RCC 7860 (cell line): ENCODE measurements at regions not wholly inside any gene's neighbourhood (a gene's known extent, or its start where the extent isn't known, plus 50 kb on each side); places are given as distances from the start of the nearest gene placed in this dataset.
"Not testable (repeated sequence)": the region's sequence is repeated elsewhere in the genome, so short reads cannot be mapped to it uniquely, and the experiment has no call there.

Experiments used
- DNase-seq: peaks from one replicate; pipeline ENCODE4 v3.0.0-alpha.2; 2015; ENCODE audit warnings: low spot score
- FAIRE-seq: peaks from 2 replicates; lab custom pipeline; 2012; peaks lifted over from hg19 to GRCh38; lab: Jason Lieb, UNC

DNA sequence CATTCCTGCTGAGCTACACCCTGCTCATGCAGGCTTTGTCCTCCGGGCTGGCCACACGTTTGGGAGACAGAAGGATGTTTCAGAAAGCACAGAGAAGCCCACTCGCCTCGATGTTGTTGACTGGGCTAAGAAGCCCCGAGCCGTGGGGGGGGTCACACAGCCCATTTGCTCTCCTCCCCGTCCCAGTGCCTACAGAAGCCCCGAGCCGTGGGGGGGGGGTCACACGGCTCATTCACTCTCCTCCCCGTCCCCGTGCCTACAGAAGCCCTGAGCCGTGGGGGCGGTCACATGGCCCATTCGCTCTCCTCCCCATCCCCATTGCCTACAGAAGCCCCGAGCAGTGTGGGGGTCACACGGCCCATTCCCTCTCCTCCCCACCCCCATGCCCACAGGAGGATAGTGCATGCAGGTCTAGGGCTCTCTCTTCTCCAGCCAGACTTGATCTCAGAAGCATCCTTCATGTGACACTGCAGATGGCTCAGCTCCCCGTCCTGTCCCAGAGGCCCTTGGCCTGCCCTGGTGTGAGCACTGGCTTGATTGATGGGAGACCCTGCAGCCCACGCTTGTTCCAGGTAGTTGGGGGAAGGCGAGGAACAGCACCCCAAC is 72.9 kb downstream of the NPIPB11 start:
- not testable (repeated sequence) for FAIRE-seq

DNA sequence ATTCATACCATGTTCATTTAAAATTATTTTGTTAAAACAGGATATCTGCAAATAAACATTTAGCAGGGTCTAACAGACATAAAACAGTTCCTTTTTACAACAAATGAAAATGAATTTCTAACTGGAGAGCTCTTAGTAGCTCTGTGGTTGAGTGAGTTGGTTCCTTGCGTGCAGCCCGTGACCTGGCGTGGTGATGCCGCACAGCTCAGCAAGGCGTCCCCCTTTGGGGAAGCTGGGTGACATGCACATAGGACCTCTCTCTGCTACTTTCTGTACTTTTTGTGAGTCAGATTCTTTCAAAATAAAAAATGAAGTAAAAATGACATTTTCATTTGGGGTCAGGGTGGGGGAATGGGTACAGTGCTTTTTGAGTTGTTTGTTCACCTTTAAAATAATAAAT is 75.9 kb downstream of the NPIPB11 start:
- not testable (repeated sequence) for FAIRE-seq, DNase-seq

More for the DNA sequence above, 72.9 kb downstream of the NPIPB11 start:
- not testable (repeated sequence) for DNase-seq

DNA sequence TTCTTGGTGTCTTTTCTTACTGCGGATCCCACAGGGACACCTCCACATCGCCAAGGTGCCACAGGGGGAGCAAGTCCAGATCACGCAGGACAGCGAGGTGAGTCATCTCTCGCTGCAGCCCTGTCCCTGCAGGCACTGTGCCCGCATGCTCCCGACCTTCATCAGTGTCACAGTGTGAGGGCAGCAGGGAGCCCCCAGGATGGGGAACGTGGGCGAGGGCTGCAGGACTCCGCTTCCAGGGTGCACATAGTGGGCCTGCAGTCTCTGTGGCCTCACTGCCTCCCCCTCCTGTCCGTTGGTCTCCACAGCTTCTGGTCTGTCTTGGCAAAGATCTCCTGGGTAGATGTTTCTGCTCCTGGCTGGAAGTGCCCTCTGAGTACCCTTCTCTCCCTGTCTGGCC is 78.0 kb downstream of the NPIPB11 start:
- DNase-seq = peak; percentile 3

DNA sequence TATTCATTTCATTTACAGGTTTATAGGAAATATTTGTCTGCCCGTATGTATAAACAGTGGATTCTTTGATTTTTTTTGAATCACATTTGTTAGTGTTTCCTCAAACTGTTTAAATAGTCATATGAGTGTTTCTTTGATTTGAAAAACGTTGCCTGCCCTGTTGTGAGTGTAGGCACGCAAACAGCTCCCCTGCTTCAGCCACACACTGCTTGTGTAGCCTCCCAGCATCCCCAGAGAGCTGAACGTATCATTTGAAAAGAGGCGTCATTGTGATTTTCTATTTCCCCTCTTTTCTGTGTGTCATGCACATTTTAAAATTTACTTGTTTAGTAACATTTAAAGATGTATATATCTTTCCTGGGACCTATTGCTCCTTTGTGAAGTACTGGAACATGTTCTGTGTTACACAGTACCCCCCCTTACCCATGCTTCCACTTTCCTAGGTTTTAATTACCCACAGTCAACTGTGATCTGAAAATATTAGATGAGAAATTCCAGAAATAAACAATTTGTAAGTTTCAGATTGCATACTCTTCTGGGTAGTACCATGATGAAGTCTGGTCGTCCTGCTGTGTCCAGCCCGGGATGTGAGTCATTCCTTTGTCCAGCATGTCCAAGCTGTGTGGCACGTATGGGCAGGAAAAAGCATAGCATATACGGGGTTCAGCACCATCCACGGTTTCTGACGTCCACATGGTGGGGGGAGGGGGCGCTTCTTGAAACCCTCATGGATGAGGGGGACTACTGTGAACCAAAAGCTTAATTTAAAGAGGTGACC is 78.7 kb downstream of the NPIPB11 start:
- DNase-seq = peak; percentile 37
- FAIRE-seq = not testable (repeated sequence)

More for the DNA sequence above, 78.0 kb downstream of the NPIPB11 start:
- FAIRE-seq = not testable (repeated sequence)

DNA sequence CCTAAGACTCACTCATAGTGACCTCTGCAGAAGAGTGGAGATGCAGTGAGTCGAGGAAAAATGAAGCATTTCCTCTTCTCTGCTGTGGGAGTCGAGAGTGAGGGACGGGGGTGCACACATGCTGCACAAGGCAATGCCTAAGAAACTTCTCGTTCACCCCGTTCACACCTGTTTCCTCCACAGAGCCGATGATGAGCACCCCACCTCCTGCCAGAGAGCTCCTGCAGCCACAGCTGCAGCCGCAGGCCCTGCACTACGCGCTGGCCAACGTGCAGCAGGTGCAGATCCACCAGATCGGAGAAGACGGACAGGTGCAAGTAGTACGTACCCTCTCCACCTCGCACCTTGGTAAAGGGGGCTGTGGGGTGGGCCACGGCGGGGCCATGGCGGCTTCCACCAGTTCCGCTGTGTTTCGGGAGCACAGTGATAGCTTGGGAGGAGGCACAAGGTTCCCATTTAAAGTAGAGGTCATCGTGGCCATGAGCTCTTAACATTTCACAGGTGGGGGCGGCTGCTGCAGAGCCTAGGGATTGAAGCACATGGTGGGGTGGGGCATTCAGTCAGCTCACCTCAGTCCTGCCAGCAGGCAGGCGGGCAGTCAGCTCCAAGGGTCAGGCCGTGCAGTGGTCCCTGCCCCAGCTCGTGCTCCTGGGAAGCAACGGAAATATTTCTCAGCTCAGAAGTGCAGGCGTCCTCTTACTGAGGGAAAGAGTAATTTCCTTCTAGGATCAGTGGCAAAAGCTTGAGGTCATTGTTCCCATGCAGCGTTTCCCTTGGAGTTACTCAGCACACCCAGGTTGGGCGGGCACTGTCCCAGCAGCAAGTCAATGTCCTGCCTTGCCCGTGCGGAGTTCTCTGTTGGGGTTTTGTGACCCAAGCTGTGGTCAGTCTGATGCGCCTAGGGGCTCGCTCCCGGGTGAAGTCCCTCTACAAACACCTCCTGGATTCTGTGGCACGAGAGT is 80.1 kb downstream of the NPIPB11 start:
- FAIRE-seq, DNase-seq: not testable (repeated sequence)

DNA sequence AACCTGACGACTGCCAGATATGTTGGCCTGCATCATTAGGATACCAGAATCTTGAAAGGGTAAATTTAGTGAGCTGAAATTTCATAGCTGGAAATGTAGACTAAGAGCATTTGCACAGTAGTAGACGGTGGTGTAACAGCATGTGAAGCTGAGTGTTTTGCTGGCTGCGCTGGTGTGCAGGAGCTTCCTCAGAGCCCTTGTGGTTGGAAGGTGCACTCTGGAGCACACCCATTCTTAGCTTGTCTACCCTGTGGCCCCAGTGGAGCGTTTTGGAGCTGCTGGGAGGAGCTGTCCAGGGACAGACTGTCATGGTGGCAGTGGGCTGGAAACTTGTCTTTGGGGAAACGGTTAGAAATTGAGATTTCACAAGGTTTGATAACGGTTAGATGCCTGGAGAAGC is 82.8 kb downstream of the NPIPB11 start:
- not testable (repeated sequence) for FAIRE-seq, DNase-seq

DNA sequence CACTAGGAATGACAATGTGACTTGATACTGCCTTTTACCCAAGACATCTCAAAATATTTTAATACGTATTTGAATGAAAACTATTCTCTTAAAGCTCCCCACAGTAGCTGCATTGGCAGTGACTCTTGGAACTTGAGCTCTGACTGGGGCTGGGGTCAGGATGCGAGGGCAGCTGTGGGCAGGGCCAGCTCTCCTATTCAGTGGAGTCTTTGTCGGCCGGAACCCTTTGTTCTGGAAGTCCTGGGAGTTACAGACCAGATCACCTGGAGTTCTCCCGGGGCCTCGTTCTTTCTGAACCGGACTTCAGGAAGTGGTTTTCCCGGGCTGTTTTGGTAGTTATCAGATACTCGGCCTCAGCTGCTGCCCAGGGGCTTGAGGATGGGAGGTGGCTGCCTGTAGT is 84.9 kb downstream of the NPIPB11 start:
- DNase-seq = no peak
- no peak for FAIRE-seq

DNA sequence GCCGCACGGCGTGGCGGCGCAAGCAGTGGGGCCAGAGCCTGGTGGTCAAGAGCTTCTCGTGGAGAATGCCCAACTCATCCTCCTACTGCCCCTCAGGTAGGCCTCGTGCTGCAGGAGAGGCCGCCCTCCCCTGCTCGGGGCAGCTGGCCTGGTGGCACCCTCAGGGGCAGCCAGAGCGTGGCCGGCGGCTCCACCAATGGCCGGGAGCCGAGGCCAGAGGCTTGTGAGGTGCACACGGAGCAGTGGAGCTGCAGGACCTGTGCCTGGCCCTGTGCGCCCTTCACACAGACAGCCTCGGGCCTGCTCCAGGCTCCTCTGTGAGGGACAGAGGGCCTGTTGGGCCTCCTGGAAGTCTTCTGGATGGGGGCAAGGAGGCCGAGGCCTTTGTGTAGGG is 85.5 kb downstream of the NPIPB11 start:
- no peak for FAIRE-seq
- DNase-seq = no peak

DNA sequence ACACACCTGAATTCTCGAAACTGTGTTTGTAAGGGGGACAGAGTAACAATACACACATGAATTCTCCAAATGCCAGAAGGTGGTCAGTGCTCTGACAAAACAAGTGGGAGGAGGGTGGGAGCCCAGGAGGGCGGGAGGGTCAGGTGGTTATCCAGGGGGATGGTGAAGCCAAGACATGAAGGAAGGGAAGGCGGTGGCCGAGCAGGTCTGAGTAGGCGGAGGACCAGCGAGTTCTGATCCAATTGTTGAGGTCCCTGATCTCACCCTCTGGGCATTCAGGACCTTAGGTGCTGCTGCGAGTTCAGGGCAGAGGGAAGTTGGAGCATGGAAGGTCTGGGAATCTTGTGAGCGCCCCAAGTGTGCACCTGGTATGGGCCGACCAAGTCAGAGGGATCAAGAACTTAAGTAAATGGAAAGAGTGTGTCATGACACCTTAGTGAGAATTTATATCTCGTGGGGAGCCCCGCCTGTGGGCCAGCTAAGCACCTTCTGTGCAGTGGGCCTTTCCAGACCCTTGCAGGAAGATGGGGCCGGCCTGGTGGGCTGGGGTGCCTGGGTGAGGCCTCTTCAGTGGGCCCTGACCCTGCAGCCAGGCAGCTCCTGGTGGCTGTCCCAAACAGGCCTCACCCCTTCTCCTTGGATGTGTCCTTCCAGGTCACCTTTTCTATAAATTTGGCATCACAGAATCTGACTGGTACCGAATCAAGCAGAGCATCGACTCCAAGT is 86.1 kb downstream of the NPIPB11 start:
- DNase-seq = no peak
- FAIRE-seq = no peak

DNA sequence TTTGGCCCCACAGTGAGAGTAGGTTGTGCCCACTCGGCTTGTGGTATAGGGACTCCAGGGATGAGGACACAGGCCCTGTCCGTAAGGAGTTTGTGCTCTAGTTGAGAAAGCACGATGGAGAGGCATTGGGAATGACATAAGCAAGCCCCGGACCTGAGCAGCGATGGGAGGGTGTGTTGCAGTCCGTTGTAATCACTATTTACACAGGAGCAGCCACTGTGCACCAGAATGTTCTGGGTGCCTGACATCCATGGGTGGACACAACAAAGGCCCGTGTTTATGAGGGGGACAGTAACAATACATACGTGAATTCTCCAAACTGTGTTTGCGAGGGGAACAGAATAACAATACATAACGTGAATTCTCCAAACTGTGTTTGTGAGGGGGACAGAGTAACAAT is 86.8 kb downstream of the NPIPB11 start:
- FAIRE-seq = no peak

DNA sequence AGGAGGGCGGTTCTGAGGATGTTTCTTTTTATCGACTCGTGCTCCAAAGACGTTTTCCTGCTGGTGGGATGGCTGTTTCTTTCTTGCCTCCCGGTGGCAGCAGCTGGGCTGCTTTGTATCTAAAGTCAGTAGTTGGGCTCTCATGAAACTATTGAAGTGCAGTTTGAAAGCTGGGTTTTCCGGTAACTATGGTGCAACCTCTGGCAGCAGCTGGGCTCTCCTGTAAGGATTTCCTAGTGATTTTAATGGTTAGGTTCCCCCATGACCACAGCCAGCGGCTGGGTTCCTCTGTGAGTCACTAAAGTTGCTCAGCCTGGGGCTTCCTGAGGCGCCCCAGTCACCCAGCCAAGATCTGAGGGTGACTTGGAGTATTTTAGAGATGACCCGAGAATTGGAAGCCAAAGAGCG is 87.9 kb downstream of the NPIPB11 start:
- DNase-seq = not testable (repeated sequence)

More for the DNA sequence above, 86.8 kb downstream of the NPIPB11 start:
- DNase-seq = no peak

DNA sequence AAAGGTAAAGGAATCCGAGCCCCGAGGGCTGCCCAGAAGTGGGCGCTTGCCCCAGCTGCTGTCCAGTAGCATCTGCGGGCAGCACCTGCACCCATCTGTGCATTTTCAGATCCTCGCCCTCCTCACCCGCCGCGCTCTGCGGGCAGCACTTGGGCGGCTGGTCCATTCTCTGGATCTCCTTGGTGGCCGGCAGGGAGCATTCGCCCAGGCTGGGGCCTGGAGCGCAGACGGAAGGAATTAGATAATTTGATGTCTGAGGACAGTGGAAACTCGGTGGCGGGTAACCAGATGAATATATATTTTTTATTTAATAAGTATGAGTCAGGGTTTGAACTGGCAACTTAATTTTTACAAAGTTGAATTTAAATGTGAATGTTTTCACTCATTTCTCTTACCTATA is 88.5 kb downstream of the NPIPB11 start:
- FAIRE-seq (no peak), DNase-seq (no peak)

More for the DNA sequence above, 87.9 kb downstream of the NPIPB11 start:
- not testable (repeated sequence) for FAIRE-seq

DNA sequence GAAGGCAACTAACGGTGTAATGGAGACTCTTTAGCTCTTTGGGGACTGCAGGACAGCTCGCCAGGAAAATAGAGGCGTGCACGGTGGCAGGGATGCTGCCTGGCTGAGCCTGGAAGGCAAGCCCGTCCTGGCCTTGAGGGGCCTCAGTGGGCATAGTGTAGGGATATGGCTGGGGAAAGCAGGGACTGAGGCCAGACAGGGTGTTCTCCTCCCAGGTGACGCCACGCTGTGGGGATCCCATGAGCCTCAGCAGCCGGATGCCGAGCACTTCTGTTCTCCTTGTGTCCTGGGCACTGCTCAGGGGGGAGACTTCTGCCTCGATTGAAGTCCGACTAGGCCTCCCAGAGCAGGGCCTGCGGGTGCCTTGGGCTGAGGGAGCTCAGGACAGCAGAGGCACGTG is 89.2 kb downstream of the NPIPB11 start:
- FAIRE-seq (no peak), DNase-seq (no peak)

DNA sequence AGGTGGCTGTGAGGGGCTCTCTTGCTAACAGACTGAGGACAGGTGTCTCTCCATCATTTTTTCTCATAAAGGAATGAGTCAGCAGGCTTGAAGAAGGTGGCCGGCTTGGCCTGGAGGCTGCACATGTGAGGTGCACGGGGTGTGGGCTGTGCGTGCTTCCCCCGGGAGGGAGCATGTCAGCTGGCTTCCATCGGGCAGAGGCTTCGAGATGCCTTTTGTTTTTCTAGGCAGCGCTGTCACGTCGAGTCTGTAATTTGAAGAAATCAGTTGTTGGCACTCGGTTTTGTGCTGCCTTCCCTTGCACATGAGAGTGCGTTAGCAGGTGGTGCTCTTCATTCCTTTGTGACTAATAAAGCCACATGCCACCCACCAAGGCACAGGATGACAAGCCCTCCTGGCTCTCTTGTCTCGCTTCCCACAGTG is 89.7 kb downstream of the NPIPB11 start:
- FAIRE-seq (no peak), DNase-seq (no peak)

DNA sequence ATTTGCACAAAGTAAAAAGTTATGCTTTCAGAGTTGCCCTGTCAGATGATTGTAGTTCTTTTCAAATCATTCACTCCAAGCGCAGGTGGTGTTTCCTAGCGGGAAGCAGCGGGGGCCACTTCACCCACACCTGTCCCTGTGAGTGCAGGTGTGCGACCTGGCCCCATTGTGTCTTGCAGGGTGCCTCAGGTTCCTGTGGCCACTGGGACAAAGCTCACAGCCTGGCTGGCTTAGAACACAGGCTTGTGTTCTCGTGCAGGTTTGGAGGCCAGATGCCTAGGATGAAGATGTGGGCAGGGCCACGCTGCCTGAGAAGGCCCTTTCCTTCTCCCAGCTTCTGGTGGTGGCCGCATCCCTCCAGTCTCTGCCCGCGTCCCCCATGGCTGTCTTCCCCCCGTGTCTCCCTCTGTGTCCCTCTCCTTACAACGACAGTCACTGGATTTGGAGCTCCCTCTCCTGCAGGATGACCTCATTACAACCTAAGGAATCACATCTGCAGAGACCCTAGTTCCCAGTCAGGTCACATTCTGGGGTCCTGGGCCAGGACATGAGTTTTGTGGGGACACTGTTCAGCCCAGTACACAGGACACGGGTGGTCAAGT is 90.5 kb downstream of the NPIPB11 start:
- DNase-seq (no peak), FAIRE-seq (no peak)

DNA sequence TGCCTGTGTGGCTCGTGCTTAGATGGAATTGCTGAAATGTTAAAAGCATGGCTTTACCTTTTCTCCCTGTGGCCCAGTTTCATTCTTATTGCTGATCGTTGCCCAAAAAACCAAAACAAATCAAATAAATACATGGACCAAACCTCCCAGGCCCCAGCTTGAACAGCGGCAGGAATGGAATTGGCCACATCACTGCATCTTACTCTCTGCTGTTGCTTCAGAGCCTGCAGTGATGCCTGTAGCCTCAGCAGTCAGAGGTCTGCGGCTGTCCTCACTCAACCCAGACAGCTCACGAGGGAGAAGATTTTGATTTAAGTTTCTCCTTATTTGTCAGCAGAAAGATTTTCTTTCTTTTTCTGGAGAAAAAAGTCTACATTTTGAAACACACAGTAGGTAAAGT is 91.5 kb downstream of the NPIPB11 start:
- no peak for DNase-seq

DNA sequence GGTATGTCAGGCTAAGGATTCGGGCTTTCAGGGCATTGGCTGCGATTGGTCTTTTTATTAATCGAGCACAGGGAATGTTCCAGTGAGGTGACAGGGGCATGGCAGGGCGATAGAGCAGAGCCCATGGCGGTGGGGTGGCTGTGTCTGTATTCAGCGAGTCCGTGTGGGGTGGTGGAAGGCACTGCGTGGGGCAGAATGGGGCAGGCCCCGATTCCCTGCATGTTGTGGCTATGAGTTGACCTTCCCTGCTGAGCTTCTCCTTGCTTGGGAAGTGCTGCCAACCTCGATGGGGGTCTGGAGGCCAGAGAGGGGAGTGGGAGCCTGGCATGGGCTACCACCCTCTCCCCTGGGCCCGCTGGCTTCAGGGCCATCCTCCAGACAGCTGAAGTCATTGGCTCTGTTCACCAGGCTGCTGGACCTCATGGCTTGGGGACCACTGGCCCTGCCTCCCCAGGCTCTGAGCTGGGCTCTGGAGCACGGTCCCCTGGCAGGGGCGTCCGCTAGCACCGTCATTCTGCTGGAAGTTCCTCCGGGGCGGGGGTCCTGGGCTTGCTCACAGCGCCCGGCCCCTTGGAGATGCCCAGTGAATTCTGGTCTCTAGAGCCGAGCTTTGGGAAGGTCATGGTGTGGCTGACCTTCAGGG is 92.1 kb downstream of the NPIPB11 start:
- no peak for DNase-seq
- FAIRE-seq = no peak

More for the DNA sequence above, 91.5 kb downstream of the NPIPB11 start:
- no peak for FAIRE-seq

DNA sequence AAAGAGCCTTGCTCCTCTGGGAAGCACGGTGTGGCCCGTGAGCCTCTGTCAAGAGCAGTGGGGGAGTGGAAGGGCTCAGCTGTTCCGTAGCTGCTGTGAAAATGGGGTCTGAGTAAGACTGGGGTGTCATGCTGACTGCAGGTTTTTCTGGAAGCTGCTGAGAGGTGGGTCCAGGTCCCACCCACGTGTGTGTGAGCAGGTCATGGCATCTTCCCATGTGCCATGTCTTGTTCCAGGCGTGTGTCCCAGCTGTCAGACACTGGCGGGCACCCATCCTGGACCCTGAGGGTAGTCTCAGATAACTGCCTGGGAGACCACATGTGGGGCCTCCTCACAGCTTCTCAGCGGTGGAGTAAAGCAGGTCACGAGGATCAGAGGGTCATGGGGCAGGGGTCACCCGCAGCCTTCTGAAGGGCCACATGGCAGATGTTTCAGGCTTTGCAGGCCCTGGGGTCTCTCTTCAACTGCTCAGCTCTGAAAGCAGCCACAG is 92.9 kb downstream of the NPIPB11 start:
- no peak for FAIRE-seq
- DNase-seq = no peak

DNA sequence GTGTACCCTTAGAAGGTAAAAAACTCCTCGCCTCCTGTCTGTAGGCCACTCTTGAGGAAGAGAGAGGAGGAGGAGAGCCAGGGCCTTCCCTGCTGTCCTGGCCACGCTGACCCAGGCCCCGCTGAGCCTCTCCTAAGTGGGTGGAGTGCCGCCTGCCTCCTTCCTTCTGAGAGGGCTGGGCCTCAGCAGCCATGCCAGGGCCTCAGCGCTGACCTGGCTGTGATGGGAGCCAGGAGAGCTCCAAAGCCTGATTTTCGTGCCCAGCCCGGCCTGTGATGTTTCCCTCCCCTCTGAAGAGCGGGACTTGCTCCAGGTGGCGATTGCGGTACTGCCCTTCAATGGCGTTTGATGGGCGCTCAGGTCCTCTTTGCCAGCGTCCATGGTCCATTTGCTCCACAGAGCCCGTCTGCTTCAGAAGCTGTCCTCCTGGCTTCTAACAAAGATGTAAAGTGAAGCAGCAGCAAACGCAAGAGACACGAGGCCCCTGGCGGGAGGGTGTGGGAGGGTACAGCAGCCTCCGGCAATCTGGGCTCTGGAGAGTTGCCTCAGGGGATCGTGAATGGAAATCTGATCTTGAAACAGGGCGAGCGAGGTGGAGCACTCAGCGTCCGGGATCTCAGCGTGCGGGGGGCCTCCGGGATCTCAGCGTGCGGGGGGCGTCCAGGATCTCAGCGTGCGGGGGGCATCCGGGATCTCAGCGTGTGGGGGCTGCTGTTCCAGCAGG is 93.5 kb downstream of the NPIPB11 start:
- DNase-seq (no peak), FAIRE-seq (no peak)
